ENCODE measurements at regions not wholly inside any gene's neighbourhood (a gene's known extent, or its start where the extent isn't known, plus 50 kb on each side); places are given as distances from the start of the nearest gene placed in this dataset.
A peak's percentile ranks its signal among the peaks of the same experiment; 100 is the strongest.

- DNase-seq (no peak), ATAC-seq (no peak)
- peaks cover 47% of the 10 kb centered on the region for H3K27me3 Mint-ChIP-seq
- H3K4me3 Mint-ChIP-seq, result no peak overlapping the region
- peaks cover 27% of the 10 kb centered on the region for H3K4me1 Mint-ChIP-seq
- peak overlapping the region in 1 of 2 donors; percentile 59 for H3K27ac Mint-ChIP-seq
- no peaks in the 10 kb centered on the region for H3K9me3 Mint-ChIP-seq
Measured at GRCh38 chr1:8091691-8092090, 65.6 kb upstream of the ERRFI1 start.

- no peak for ATAC-seq
- H3K27me3 Mint-ChIP-seq, result peaks cover 47% of the 10 kb centered on the region
- H3K27ac Mint-ChIP-seq, result no peak overlapping the region
- H3K4me3 Mint-ChIP-seq, result no peak overlapping the region
- H3K4me1 Mint-ChIP-seq, result peaks cover 14% of the 10 kb centered on the region
- no peaks in the 10 kb centered on the region for H3K9me3 Mint-ChIP-seq
- DNase-seq, result no peak
Measured at GRCh38 chr1:8090241-8090702, 64.2 kb upstream of the ERRFI1 start.

- Mint-ChIP-seq H3K27ac (no peak overlapping the region), H3K27me3 (peaks cover 44% of the 10 kb centered on the region), H3K9me3 (no peaks in the 10 kb centered on the region), H3K4me1 (peaks cover 8% of the 10 kb centered on the region), H3K4me3 (no peak overlapping the region)
- DNase-seq (no peak), ATAC-seq (no peak)
Measured at GRCh38 chr1:8089535-8090228, 63.6 kb upstream of the ERRFI1 start.

GRCh38 chr1:8086055-8086454 lies 59.9 kb upstream of the ERRFI1 start:
- no peak overlapping the region for H3K4me3 Mint-ChIP-seq
- peaks cover 6% of the 10 kb centered on the region for H3K4me1 Mint-ChIP-seq
- ATAC-seq (no peak), DNase-seq (no peak)
- no peak overlapping the region for H3K27ac Mint-ChIP-seq
- H3K27me3 Mint-ChIP-seq, result peaks cover 19% of the 10 kb centered on the region
- H3K9me3 Mint-ChIP-seq, result no peaks in the 10 kb centered on the region

GRCh38 chr1:8084913-8085312 lies 58.8 kb upstream of the ERRFI1 start:
- no peak overlapping the region for H3K27ac Mint-ChIP-seq
- ATAC-seq (no peak), DNase-seq (no peak)
- peaks cover 17% of the 10 kb centered on the region for H3K27me3 Mint-ChIP-seq
- no peaks in the 10 kb centered on the region for H3K9me3 Mint-ChIP-seq
- H3K4me3 Mint-ChIP-seq, result no peak overlapping the region
- no peaks in the 10 kb centered on the region for H3K4me1 Mint-ChIP-seq

- no peak overlapping the region for H3K4me3 Mint-ChIP-seq
- no peak overlapping the region for H3K27ac Mint-ChIP-seq
- H3K9me3 Mint-ChIP-seq, result no peaks in the 10 kb centered on the region
- ATAC-seq (no peak), DNase-seq (no peak)
- H3K27me3 Mint-ChIP-seq, result peaks cover 24% of the 10 kb centered on the region
- H3K4me1 Mint-ChIP-seq, result no peaks in the 10 kb centered on the region
Measured at GRCh38 chr1:8083739-8084484, 57.8 kb upstream of the ERRFI1 start.

- no peak for ATAC-seq
Measured at GRCh38 chr1:8082945-8083344, 56.8 kb upstream of the ERRFI1 start.

GRCh38 chr1:8078176-8078671 lies 52.1 kb upstream of the ERRFI1 start:
- no peak for DNase-seq
- no peak for ATAC-seq
- no peak overlapping the region for H3K4me3 Mint-ChIP-seq
- H3K27ac Mint-ChIP-seq, result no peak overlapping the region
- no peaks in the 10 kb centered on the region for H3K4me1 Mint-ChIP-seq
- H3K9me3 Mint-ChIP-seq, result no peaks in the 10 kb centered on the region
- H3K27me3 Mint-ChIP-seq, result peaks cover 31% of the 10 kb centered on the region

More at GRCh38 chr1:8082945-8083344, 56.8 kb upstream of the ERRFI1 start:
- Mint-ChIP-seq H3K4me3 (no peak overlapping the region), H3K27me3 (peaks cover 33% of the 10 kb centered on the region), H3K27ac (no peak overlapping the region), H3K4me1 (no peaks in the 10 kb centered on the region), H3K9me3 (no peaks in the 10 kb centered on the region)
- no peak for DNase-seq

- Mint-ChIP-seq H3K9me3 (no peaks in the 10 kb centered on the region), H3K27me3 (peaks cover 31% of the 10 kb centered on the region), H3K4me1 (no peaks in the 10 kb centered on the region), H3K27ac (no peak overlapping the region), H3K4me3 (no peak overlapping the region)
- no peak for DNase-seq
- no peak for ATAC-seq
Measured at GRCh38 chr1:8077602-8078001, 51.5 kb upstream of the ERRFI1 start.

- Mint-ChIP-seq H3K9me3 (no peaks in the 10 kb centered on the region), H3K27ac (no peak overlapping the region), H3K4me3 (no peak overlapping the region), H3K4me1 (no peaks in the 10 kb centered on the region), H3K27me3 (peaks cover 35% of the 10 kb centered on the region)
- DNase-seq (no peak), ATAC-seq (no peak)
Measured at GRCh38 chr1:8077120-8077573, 51.0 kb upstream of the ERRFI1 start.

- no peaks in the 10 kb centered on the region for H3K9me3 Mint-ChIP-seq
- H3K27ac Mint-ChIP-seq, result no peak overlapping the region
- ATAC-seq, result no peak
Measured at GRCh38 chr1:8076176-8076575, 50.1 kb upstream of the ERRFI1 start.

More at GRCh38 chr1:8076176-8076575, 50.1 kb upstream of the ERRFI1 start:
- Mint-ChIP-seq H3K4me3 (no peak overlapping the region), H3K27me3 (peaks cover 38% of the 10 kb centered on the region), H3K4me1 (no peaks in the 10 kb centered on the region)
- DNase-seq, result no peak
